GM19463 (cell line): ENCODE measurements at regions not wholly inside any gene's neighbourhood (a gene's known extent, or its start where the extent isn't known, plus 50 kb on each side); places are given as distances from the start of the nearest gene placed in this dataset.
"Not testable (repeated sequence)": the region's sequence is repeated elsewhere in the genome, so short reads cannot be mapped to it uniquely, and the experiment has no call there.

ENCODE experiments used
- ATAC-seq: cut with Tn5 transposase; IDR thresholded peaks from one replicate; pipeline ENCODE4 v1.9.1; 2021; ENCODE audit warnings: mild to moderate bottlenecking, moderate library complexity; ENCODE audit not compliant: unreplicated experiment

DNA sequence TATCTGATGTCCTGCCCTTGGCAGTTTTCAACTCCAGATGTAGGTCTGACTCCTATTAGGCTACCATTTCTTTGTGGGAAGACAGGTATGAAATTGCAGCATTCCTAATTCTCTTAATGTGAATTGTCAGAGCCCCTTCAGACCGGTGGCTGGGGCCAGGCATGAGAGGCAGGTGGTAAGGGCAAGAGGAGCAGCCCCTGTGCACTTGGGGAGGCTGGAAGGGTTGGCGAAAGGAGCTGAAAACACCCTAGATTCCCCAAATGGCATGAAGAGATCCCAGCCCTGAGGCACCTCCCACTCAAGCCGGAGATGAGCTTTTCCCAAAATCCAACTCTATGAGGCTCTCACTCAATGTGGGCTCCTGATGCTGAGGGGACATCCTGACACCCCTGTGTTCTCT lies 453.2 kb downstream of the NR2F2 start:
- ATAC-seq, result no peak

DNA sequence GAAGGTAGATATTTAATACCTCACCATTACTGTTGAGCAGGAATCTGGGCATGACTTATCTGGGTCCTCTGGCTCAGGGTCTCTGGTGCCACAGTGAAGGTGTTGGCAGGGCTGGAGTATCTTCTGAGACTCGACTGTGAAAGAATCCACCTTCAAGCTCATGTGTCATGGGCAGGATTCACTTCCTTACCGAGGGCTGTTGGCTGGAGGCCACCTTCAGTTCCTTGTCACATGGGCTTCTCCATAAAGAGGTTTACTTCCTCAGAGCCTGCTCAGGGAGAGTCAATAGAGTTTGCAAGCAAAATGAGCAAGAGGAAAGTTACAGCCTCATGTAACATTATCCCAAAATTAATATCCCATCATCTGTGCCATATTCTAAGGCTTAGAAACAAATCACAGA lies 459.5 kb downstream of the NR2F2 start:
- no peak for ATAC-seq

DNA sequence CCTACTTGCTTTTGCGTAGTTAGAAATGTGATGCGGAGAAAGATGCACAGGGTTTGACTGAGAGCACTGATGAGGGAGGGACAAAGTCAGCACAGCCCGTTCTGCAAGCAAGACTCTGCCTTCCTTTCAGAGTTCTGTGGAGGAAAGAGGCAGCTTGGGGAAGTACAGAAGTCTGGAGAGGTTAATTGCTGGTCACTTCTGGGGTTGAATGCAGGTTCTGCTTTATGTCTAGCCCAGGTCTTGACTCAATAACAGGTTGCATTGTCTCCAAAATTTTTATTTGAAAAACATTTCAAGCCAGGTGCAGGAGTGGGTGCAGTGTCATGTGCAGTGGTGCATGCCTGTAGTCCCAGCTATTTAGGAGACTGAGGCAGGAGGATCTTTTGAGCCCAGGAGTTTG lies 461.7 kb downstream of the NR2F2 start:
- ATAC-seq, result no peak

DNA sequence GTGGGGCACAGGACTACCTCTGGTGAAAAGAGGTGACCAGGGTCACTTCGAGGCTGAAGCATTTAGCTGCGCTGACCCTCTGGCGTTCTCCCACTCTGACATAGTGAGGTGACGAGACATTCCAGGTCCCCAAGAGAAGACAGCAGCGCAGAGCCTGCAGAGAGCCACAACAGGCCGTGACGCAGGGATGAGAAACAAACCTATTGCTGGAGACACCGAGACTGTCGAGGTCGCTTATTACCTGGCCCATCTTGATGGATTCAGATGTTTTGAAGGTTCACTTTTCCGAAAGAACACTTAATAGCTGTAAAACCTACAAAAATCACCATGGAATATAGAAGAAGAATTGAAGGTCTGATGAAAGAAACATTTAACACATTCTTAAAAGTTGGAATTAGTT lies 466.3 kb downstream of the NR2F2 start:
- ATAC-seq, result no peak

DNA sequence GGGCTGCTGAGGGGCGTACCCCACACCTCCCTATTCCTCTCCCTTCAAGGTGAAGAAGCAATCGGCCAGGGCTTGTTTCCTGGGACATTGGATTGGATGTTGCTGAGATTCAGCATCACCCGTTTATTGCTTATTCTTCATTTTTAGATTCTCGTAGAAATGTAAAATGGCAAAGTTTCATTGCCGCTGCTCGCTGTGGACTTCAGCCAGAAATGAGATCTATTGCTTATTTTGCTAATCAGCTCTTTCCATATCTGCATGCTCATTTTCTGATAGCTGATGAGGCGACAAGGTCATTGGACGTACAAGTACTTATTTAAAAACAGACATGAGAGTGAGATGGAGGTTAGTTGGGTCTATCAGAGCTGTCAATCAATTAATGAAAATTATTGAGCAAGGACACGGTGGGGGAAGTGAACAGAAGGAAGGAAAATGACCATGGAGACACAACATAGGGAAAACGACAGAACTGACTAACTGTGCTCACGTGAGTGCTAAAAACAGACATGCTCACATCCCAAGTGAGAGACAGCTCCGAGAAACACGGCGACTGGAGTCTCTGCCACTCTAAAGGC lies 471.2 kb downstream of the NR2F2 start:
- ATAC-seq, result no peak

DNA sequence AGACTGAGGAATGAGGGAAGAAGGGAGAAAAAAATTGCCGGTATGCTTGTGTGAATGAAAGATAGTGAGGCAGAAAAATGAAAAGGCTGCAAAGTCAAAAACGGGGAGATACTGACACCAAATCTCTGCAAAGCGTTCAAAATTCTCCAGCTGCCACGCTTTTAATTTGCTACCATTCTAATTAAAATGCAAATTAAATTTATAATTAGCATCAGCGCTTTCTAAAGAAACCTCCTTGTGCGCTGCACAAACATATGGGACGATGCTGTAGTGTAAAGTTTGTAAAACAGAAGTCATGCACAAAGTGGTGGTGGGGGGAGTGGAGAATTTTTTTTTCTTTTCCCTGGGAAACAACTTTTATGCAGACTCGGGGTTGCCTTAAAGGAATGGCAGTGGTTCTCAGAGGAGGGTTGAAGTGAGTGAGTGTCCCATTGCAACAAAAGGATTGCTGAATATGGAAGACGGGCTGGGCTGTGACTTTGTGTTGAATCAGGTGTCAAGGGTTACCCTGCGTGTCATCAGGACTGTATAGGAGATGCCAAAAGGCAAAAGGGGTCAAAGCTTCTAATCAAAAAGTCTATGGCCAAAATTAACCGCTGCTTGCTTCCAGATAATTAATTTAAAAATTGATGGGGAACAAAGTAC lies 472.2 kb downstream of the NR2F2 start:
- ATAC-seq, result no peak

DNA sequence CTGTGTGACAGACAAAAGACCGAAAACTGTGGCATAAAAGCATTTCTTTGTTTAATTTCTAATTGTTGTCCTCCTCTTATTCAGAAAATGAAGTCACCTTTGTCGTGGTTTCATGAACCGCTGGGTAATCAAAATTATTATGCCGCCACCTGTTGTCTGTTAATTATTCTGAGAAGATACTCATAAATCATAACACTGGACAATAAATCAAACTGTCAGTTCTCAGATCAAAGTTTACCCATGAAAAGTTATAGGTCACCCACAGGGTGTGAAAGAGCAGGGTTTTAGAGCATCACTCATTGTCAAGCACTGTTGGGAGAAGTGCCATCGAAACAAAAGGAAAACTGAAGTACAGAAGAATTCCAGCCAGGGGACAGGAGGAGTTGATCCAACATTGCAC lies 474.3 kb downstream of the NR2F2 start:
- no peak for ATAC-seq

DNA sequence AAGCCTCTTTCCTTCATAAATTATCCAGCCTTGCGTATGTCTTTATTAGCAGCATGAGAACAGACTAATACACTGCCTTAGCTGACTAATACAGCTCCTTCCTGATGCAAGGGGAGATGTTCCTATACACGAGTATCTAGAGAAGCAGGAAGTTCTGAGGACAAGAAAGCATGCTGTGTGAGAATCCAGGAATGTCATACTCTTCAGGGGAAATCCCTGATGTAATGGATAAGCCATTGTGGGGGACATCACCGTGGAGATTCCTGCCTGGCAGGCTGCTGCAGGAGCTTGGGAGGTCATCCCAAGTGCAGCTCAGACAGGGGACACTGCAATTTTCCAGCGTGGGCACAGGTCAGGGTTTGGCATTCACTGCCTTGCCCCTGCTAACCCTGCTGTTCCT lies 476.9 kb downstream of the NR2F2 start:
- ATAC-seq, result no peak

DNA sequence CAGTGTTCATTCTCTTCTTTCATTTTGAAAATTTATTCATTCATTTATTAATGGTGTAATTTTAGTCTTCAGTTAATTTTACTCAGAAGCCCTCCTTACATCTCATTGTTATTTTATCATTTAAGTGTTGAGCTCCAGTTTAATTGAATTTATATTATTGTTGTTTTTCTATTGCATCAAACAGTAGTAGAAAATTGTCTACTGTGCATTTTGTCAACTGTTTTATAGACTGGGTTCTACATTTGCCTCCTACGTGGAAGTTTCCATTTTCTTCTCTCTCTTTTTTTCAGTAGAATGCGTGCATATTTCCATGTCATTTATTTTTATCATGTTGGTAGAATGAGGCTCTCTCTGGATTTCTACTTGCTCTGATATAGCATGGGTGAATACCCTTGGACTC lies 487.4 kb downstream of the NR2F2 start:
- no peak for ATAC-seq

DNA sequence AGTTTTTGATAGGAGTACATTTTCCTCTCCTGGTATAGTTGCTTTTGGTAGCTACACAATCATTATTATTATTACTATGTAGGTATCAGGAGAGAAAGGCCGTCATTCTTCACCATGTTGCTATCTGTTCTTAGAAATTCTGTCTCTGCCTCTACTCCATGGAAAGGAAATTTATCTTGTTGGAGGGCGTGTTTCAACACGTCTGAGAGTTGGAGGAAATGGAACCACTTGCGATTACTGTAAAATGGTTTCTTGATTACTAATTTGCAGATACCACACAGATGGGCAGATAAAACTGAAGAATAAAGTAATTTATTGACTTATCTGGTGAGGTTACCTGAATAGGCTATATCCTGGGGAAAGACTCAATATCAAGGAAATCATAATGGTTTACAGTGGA lies 488.4 kb downstream of the NR2F2 start:
- no peak for ATAC-seq

DNA sequence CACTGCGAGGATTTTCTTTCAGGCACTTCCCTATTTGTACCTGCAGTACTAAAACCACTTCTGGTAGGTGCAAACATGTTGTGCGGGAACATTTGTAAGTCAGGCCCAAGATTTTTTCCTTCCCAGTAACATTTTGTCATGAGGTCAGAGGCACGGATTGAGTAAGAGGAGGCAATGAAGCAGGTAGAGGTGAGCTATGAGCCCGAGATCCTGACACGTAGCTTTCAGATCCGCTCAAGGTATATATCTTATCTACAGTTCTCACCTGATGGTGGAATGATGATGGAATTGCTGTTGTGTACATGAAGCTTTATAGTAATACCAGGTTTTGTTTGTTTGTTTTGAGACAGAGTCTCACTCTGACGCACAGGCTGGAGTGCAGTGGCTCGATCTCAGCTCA lies 497.5 kb downstream of the NR2F2 start:
- ATAC-seq, result no peak

DNA sequence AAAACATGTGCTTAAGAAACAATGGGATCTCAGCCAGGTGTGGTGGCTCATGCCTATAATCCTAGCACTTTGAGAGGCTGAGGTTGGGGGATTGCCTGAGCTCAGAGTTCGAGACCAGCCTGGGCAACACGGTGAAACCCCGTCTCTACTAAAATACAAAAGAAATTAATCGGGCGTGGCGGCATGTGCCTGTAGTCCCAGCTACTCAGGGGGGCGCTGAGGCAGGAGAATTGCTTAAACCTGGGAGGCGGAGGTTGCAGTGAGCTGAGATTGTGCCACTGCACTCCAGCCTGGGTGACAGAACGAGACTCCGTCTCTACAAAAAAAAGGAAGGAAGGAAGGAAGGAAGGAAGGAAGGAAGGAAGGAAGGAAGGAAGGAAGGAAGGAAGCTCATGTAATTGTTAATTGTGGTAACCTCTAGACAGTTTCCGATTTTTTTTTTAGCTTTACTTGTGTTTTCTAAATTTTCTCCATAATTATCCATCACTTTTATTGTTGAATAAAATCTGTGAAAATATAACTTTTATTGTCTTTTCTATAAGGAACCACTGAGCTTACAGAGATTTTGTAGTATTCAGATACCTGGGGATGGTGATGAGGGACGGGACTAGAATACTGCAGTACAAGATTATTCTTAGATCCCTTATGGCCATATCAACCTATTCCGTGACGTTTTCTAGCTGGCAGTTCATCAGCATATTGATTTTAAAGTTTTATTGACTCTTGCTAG lies 506.9 kb downstream of the NR2F2 start:
- no peak for ATAC-seq

DNA sequence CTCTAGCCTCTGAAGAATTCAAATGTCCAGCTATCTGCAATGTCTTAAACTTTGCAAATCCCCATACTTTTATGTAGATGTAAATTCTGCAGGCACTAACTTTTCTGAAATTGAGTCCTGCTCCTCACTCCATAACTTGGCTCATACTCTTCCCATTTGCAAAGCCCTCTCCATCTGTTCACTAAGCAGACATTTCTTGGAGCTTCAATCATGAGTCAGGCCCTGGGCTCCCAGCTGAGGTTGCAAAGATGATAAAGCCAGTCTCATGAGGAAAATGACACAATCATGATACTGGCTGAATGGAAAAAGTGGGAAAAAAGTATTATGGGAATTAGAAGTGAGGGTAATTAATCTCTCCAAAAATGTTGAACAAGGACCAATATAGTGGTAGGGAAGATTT lies 507.6 kb downstream of the NR2F2 start:
- no peak for ATAC-seq

DNA sequence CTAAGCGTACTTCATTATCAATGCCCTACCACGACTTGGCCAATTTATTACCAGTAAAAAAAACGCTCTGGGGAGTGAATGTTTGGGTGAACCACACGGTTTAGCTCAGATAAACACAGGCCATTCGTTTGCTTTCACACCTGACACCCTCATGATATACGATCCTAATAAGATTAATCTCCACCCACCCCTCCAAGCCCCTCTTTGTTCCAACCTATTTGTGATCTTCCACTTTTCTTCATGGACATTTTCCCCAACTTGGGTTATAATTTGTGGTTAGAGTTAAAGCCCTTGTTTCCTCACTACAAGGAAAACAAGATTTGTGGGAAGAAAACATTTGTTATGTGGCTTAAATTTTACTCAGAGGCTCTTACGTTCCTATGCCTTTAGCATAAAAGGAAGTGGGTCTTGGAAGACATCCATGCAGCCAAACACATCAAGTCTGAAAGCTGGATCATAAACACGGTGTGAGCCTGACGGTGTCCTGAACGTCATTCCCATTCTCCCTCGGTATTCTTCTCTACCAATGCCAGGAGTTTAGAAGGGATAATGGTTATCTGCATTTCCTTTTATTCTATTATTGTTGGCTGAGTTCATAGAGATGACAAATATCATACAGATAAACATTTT lies 518.9 kb downstream of the NR2F2 start:
- no peak for ATAC-seq

DNA sequence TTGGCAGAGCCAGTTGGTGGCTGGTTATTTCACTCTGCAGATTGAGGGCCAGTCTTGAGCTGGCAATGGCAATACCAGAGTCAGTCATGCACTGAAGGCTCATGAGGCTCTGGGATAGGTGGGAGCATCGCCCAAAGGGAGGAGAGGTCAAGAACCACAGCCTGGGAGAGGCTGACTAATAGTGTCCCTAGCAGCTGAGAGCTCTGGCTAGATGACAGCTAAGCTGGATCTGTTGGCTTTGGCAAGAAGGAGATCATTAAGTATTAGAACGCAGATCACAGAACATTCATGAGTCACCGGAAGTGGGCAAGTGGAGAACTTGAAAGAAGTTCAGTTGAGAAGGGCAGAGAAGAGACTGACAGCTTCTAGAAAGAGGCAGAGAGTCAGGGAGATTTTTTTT lies 521.1 kb downstream of the NR2F2 start:
- no peak for ATAC-seq

DNA sequence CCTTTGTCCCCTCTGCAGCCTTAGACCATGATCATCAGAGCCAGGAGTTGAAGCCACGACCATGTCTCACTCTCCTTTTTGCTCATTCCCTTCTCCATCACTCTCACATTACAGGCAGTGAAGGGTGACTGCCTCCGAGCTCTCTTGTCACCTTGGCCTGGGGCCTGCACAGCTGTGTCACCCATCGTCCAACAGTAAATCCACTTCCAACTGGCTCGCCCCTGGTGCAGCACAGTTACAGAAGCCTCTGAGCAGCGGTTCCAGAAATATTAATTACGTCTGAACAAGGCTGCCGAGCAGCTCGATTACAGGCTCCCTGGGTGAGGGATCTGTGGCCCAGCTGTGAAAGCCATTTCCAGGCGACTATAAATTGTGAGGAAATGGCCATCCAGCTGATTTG lies 528.2 kb downstream of the NR2F2 start:
- ATAC-seq, result no peak

DNA sequence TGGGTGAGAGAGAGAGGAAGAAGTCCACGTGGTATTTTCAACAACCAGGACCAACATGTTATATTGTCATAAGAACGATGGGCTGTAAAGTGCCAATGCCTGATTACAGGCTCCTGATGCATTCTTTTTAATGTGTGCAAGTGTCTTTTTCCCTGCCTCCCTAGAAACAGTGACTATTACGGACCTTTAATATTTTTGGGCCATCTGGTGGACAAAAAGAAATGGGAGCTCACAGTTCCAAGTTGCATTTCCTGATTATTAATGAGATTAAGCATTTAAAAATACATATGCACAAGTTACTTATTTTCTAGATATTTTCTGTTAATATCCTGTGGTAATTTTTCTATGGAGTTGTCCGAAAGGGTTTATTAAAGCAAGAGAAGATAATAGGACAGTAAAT lies 530.2 kb downstream of the NR2F2 start:
- no peak for ATAC-seq

DNA sequence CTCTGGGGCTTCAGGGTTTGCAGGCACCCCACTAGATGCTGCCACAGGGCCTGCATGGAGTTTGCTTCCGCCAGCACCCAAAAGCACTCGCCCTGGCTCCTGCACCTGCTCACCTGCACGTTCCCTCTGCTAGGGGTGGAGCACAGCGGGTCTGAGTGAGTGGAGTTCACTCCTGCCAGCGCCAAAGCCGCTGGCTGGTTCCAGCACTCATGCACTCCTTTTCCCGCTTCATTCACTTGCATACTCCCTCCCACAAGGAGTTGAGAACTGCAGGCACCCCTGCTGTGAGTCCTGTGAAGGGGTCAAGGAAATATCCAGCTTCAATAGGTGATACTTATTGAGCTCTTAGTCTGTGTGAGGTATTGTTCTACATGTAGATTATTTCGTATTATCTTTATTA lies 537.5 kb downstream of the NR2F2 start:
- ATAC-seq, result no peak

DNA sequence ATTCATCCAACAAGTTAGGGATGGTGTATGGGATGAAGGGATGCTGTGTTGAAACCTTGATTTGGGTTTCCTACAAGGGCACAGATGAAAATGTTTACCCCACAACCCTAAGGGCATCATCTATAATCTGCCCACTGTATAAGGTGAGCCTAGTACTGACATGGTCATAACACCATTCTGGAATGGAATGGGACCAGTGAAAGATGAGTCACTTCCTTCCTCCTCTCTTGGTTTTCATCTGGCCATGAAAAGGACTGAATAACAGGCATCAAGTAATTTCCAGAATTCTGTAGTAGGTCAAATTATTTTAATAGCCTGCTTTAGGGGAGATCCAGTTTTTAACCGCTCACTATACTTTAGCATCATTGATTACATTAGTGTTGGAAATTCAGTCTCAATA lies 538.6 kb downstream of the NR2F2 start:
- no peak for ATAC-seq

DNA sequence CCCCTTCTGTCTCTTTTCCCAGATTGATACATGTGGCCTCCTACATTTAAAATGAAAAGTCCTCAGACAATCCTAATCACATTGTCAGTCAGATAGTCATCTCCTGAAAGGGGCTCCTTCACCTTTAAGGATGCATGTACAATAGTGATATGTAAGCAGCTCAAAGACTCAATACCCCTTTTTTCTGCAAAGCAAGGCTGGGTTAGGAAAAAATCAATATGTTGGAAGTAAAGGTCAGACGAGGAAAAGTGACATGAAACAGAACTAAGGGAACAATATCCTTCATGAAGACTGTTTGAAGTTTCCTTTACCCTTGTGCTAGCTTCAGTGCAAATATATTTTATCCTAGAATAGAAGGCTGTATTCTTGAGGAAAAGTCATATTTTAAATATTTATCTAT lies 539.3 kb downstream of the NR2F2 start:
- ATAC-seq, result no peak

DNA sequence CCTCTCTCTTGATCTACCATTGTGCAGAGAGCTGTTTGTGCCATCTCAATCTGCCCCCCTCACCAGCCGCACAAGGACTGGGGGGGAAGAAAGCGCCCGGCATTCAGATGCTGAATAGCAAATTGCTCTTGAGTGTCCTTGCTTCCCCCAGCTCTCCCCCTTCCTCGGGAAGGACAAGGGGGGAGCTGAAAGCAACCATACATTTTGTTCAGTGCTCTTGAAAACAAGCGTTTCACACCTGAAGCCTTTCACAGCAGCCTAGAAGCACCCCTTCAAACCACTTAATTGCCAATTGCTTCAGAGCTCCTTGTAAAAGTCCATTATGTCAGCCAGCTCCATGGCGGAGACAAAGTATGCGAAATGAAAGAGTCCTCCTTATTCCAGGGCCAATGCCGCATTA lies 540.1 kb downstream of the NR2F2 start:
- no peak for ATAC-seq

DNA sequence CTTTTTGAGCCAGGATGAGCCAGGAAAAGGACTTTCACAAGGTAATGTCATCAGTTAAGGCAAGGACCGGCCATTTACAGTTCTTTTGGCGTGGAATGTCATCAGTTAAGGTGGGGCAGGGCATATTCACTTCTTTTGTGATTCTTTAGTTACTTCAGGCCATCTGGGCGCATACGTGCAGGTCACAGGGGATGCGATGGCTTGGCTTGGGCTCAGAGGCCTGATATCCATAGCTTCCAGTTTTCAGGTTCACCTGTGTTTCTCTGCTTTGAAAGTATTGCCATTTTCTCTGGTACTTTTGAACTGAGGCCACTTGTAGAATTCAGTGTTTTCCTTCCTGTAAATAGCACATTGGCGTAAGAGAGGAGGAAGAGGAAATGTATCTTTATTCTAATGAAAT lies 546.9 kb downstream of the NR2F2 start:
- not testable (repeated sequence) for ATAC-seq
